GM04504 (cell line): ENCODE measurements at regions not wholly inside any gene's neighbourhood (a gene's known extent, or its start where the extent isn't known, plus 50 kb on each side); places are given as distances from the start of the nearest gene placed in this dataset.

Experiments used
- DNase-seq: peaks from one replicate; pipeline ENCODE4 v3.0.0-alpha.2; 2012; ENCODE audit warnings: low read depth

DNA sequence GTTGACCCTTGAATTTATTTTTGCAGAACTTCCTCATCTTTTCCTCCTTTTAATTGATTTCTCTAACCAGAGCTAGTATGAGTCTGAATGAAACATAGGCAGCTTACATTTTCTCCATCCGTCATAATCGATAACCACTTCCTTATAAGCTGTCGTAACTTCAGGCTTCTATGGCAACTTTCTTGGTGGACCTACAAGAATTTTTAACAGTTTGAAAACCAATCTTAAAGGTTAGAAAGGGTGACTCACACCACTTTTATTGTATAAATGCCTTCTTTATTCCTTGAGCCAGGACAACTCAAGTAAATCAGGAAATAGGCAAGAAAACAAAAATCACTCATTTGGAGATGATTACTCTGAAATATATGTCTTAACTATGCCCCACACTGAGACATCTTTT, 105.7 kb upstream of the KL start:
- DNase-seq: no peak

DNA sequence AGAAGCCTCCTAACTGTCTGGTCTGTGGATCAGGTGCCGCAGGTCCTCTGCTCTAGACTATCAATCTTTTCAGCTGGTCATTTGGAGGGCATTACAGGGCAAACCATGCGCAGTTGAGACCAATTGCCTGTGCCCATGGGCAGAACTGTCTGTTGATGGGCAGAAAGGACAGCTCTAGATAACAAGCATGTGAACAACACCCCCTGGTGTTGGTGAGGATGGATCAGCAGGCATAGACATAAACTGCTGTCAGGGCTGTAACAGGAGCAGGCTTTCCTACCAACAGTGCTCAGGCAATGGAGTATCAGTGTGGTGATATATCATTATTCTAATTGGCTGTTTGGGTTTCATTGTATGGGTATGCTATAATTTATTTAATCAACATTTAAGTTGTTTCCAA, 104.7 kb upstream of the KL start:
- peak; percentile 26 for DNase-seq

- no peak for DNase-seq
Observed at GRCh38 chr13:32914686-32915085, 101.5 kb upstream of the KL start.

DNA sequence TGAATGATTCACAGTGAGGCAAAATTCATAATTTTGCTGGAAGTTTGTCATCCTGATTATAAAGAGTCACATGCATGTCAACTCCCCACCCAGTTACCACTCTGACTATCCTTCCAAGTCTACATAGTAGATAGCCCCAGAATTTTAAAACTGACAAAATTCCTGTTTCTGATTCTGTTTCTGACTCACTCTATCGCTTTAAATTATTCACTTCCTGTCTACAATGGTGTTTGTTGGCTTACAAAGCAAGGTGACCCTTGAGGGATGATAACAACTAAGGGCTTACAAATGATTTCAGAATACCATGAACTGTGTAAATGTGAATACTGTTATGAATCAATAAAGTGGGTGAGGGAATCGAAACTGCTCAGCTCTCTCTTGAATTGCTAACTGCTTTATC, 98.7 kb upstream of the KL start:
- DNase-seq: no peak

- no peak for DNase-seq
Observed at GRCh38 chr13:32923725-32924124, 92.5 kb upstream of the KL start.

GRCh38 chr13:32924886-32925285, 91.3 kb upstream of the KL start:
- no peak for DNase-seq

GRCh38 chr13:32925506-32925905, 90.7 kb upstream of the KL start:
- no peak for DNase-seq

DNA sequence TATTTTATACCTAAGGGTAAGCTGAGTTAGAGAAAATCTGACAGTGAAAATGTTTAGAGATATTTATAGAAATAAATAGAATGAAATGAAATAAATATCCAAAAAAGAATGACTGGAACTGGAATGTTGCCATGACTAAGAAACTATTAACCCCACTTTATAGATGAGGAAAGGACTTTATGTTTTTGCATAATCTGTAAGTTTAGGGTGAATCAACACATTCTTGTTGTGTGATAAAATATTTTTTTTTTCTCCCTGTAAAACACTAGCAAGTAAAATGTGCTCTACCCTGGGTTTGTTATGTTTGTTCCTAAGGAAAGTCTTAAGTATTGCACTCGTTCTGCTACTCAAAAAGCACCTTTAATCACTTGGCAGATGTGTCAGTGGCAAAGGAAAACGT, 83.8 kb upstream of the KL start:
- no peak for DNase-seq

- no peak for DNase-seq
Observed at GRCh38 chr13:32936716-32937115, 79.5 kb upstream of the KL start.

GRCh38 chr13:32938314-32938713, 77.9 kb upstream of the KL start:
- DNase-seq: no peak

DNA sequence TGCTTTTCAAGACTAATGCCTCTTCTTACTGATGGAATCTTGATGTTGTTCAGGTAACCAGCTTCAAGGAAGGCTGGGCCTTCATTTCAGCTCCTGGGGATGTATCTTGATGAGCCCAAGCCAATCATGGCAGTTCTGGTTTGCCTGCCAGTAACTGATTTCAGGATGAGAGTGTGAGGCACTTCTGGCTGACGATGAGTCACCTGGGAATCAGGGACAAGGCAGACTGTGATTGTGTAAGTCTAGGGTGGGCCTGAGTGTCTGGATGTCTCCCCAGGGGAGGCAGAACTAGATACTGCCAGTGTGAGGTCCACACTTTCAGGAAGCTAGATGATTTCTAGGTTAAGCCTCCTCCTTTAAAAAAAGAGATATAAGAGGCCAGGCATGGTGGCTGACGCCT, 77.3 kb upstream of the KL start:
- peak; percentile 24 for DNase-seq

- DNase-seq: no peak
Observed at GRCh38 chr13:32940601-32941000, 75.6 kb upstream of the KL start.

DNA sequence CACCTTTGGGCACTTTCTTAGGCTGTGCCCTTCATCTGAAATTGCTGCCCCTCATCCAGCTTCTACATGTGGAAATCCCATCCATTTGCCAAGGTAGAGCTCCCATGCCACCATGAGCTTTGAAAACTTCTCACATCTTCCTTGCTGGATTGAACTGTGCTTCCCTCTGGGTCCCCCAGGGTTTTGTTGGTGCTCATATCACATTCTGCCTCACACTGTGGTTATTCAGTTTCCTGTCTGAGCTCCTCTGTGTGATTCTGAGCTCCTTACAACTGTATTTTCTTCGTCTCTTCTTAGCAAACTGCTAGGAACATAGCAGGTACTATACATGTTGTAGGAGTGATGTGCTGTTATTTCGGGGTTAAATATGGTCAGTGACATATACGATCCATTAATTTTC, 74.9 kb upstream of the KL start:
- no peak for DNase-seq

DNA sequence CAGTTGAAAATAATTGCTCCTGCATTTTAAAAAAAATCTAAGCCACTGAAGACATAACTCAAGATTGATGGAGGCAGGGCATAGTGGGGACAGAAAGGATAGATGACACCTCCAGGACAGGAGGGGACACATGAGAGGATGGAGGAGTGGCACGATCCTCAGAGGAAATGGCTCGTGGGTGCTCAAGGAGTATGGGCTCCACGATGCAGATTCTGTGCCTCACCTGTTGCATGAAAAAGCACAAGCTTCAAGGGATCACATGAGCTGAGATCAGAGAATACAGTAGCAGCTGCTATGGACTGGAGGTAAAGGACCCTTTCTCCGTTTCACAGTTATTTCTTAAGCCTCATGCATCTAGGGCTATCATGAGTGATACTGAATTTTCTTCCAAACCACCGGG, 69.7 kb upstream of the KL start:
- no peak for DNase-seq

DNA sequence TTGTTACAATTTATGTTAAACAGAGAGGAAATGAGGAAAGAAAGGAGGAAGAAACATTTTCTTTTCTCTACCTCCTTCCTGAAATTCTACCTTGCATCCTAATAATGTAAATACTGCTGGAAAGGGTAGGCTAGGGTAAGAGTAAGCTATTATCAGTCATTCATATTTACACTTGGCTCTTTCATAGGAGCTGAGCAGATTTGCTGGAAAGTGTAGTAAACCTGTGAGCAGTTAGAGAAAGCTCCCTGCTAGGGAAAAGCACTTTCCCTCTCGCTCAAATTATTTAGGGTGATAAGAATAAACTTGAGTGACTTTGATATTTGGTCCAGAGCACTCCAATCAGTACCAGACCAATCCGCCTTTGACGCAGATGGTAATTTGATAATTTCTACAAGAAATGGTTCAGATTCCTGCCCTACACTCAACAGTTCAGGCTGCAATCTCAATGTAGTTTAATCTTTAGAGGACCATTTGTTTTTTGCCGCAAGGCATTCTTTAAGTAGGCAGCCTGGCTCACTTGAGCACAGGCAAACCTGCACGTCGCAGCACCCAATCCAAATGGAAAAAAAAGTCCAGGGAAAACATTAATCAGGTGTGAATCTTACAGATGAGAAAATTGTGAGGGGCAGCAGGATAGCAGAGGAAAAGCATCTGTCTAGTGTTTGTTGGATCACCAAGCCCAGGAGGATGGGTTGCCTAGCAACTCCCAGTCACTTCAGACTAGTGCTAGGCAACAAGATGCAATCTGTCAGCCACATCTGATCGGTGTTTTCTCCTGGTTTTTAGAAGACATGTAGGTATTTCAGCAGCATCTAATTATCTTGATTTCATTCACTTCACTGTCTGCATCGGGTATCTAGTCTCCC, 68.6 kb upstream of the KL start:
- DNase-seq: no peak

GRCh38 chr13:32949820-32950219, 66.4 kb upstream of the KL start:
- no peak for DNase-seq

GRCh38 chr13:32951580-32951979, 64.6 kb upstream of the KL start:
- no peak for DNase-seq

- DNase-seq: no peak
Observed at GRCh38 chr13:32955881-32956594, 60.2 kb upstream of the KL start.

- DNase-seq: no peak
Observed at GRCh38 chr13:32956595-32956933, 59.7 kb upstream of the KL start.

GRCh38 chr13:32960626-32961025, 55.6 kb upstream of the KL start:
- DNase-seq: no peak

GRCh38 chr13:32961724-32962123, 54.5 kb upstream of the KL start:
- DNase-seq: no peak

- no peak for DNase-seq
Observed at GRCh38 chr13:32962342-32962741, 53.9 kb upstream of the KL start.

DNA sequence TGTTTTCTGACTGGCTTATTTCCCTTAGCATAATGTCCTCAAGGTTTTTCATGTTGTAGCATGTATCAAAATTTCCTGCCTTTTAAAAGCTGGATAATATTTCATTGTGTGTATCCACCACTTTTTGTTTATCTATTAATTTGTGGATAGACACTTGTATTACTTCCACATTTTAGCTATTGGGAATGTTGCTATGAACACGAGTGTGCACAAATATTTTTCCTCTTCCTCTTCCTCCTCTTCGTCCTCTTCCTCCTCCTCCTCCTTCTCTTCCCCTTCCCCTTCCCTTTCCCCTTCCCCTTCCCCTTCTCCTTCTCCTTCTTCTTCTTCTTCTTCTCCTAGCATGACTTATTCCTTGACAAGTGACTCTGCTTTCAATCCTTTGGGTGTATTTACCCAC, 51.2 kb upstream of the KL start:
- DNase-seq: no peak
